ENCODE measurements at regions not wholly inside any gene's neighbourhood (a gene's known extent, or its start where the extent isn't known, plus 50 kb on each side); places are given as distances from the start of the nearest gene placed in this dataset.

- DNase-seq (ENCODE audit: low read depth in 2 of 2), result no peak
These were observed 250.8 kb downstream of the C4orf33 start for GRCh38 chr4:129346734-129347133.

GRCh38 chr4:129350834-129351721 lies 255.1 kb downstream of the C4orf33 start:
- DNase-seq (ENCODE audit: low read depth in 2 of 2), result no peak

GRCh38 chr4:129352480-129352879 lies 256.5 kb downstream of the C4orf33 start:
- no peak for DNase-seq (ENCODE audit: low read depth in 2 of 2)

GRCh38 chr4:129353490-129353889 lies 257.5 kb downstream of the C4orf33 start:
- DNase-seq (ENCODE audit: low read depth in 2 of 2), result no peak

GRCh38 chr4:129355031-129355430 lies 259.1 kb downstream of the C4orf33 start:
- DNase-seq (ENCODE audit: low read depth in 2 of 2), result no peak

GRCh38 chr4:129355516-129355915 lies 259.6 kb downstream of the C4orf33 start:
- no peak for DNase-seq (ENCODE audit: low read depth in 2 of 2)

- no peak for DNase-seq (ENCODE audit: low read depth in 2 of 2)
These were observed 262.6 kb downstream of the C4orf33 start for GRCh38 chr4:129358571-129358970.

GRCh38 chr4:129359461-129359860 lies 263.5 kb downstream of the C4orf33 start:
- no peak for DNase-seq (ENCODE audit: low read depth in 2 of 2)

- DNase-seq (ENCODE audit: low read depth in 2 of 2), result no peak
These were observed 266.8 kb downstream of the C4orf33 start for GRCh38 chr4:129362691-129363274.

GRCh38 chr4:129364747-129365452 lies 268.9 kb downstream of the C4orf33 start:
- DNase-seq (ENCODE audit: low read depth in 2 of 2), result no peak

- no peak for DNase-seq (ENCODE audit: low read depth in 2 of 2)
These were observed 273.5 kb downstream of the C4orf33 start for GRCh38 chr4:129369361-129370010.

GRCh38 chr4:129371065-129371464 lies 275.1 kb downstream of the C4orf33 start:
- no peak for DNase-seq (ENCODE audit: low read depth in 2 of 2)

- DNase-seq (ENCODE audit: low read depth in 2 of 2), result no peak
These were observed 276.0 kb downstream of the C4orf33 start for GRCh38 chr4:129371926-129372325.

- no peak for DNase-seq (ENCODE audit: low read depth in 2 of 2)
These were observed 281.3 kb downstream of the C4orf33 start for GRCh38 chr4:129377131-129377845.

- no peak for DNase-seq (ENCODE audit: low read depth in 2 of 2)
These were observed 282.4 kb downstream of the C4orf33 start for GRCh38 chr4:129378364-129378763.

GRCh38 chr4:129379429-129379828 lies 283.5 kb downstream of the C4orf33 start:
- DNase-seq (ENCODE audit: low read depth in 2 of 2), result no peak

- no peak for DNase-seq (ENCODE audit: low read depth in 2 of 2)
These were observed 289.0 kb downstream of the C4orf33 start for GRCh38 chr4:129384974-129385373.

GRCh38 chr4:129387666-129388065 lies 291.7 kb downstream of the C4orf33 start:
- no peak for DNase-seq (ENCODE audit: low read depth in 2 of 2)

GRCh38 chr4:129393976-129394375 lies 298.0 kb downstream of the C4orf33 start:
- DNase-seq (ENCODE audit: low read depth in 2 of 2), result no peak

GRCh38 chr4:129394635-129395034 lies 298.7 kb downstream of the C4orf33 start:
- no peak for DNase-seq (ENCODE audit: low read depth in 2 of 2)

- DNase-seq (ENCODE audit: low read depth in 2 of 2), result no peak
These were observed 307.9 kb downstream of the C4orf33 start for GRCh38 chr4:129403848-129404247.

Data from stimulated activated CD8-positive, alpha-beta memory T cell treated with anti-CD3 and anti-CD28 coated beads, Interleukin-2, amount 100 ng/mL, for 1 hour (primary cell).